BE2C (cell line): ENCODE measurements at regions not wholly inside any gene's neighbourhood (a gene's known extent, or its start where the extent isn't known, plus 50 kb on each side); places are given as distances from the start of the nearest gene placed in this dataset.
"Not testable (repeated sequence)": the region's sequence is repeated elsewhere in the genome, so short reads cannot be mapped to it uniquely, and the experiment has no call there.

ENCODE experiments used
- DNase-seq: peaks from one replicate; pipeline ENCODE4 v3.0.0-alpha.2; 2020
- H3K27me3 ChIP-seq: fragments of 250-450 bp; sonication (Bioruptor Pico); 2 replicates; pipeline ENCODE4 v1.5.1; 2020; ENCODE audit warnings: mild to moderate bottlenecking
- H3K36me3 ChIP-seq: fragments of 250-450 bp; sonication (Bioruptor Pico); 2 replicates; pipeline ENCODE4 v1.5.1; 2020; ENCODE audit warnings: mild to moderate bottlenecking
- H3K4me1 ChIP-seq: fragments of 250-450 bp; sonication (Bioruptor Pico); 2 replicates; pipeline ENCODE4 v1.5.1; 2020
- H3K4me3 ChIP-seq: 2 replicates; pipeline ENCODE4 v1.5.1; 2011; ENCODE audit warnings: low read depth, low read length
- H3K9me3 ChIP-seq: fragments of 250-450 bp; sonication (Bioruptor Pico); 2 replicates; pipeline ENCODE4 v1.5.1; 2020
- CTCF ChIP-seq: IDR thresholded peaks from 2 replicates; pipeline ENCODE4 v1.5.1; 2012; ENCODE audit warnings: mild to moderate bottlenecking, low read depth, low read length

DNA sequence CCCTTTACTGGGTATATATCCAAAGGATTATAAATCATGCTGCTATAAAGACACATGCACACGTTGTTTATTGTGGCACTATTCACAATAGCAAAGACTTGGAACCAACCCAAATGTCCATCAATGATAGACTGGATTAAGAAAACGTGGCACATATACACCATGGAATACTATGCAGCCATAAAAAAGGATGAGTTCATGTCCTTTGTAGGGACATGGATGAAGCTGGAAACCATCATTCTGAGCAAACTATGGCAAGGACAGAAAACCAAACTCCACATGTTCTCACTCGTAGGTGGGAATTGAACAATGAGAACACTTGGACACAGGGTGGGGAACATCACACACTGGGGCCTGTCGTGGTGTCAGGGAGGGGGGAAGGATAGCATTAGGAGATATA, 59.2 kb downstream of the CXorf49B start:
- not testable (repeated sequence) for H3K4me3 ChIP-seq, H3K4me1 ChIP-seq, H3K9me3 ChIP-seq, H3K27me3 ChIP-seq, DNase-seq, H3K36me3 ChIP-seq

GRCh38 chrX:71823391-71824057, 60.4 kb downstream of the CXorf49B start:
- Histone ChIP-seq H3K36me3 (no peaks in the 10 kb centered on the region), H3K27me3 (no peaks in the 10 kb centered on the region), H3K4me3 (no peak overlapping the region), H3K4me1 (no peaks in the 10 kb centered on the region), H3K9me3 (no peaks in the 10 kb centered on the region)
- no peak for DNase-seq
- no peak for TF ChIP-seq CTCF

DNA sequence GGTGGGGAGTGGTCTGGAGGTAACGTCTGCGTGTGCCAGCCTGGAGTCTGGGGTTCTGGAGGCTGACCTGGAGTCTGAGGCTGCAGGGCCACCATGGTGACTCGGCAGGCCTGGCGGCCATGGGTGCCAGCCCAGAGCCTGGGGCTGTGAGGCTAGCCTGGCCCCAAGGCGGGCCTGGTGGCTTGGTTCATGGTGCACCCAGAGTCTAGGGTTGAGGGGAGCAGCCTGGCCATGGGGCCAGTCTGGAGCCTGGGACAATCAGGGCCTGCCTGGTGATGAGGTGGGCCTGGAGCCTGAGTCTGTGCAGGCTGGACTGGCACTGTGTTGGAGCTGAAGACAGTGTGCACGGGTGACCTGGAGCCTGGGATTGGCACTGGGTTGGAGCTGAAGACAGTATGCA, 64.9 kb downstream of the CXorf49B start:
- Histone ChIP-seq H3K27me3 (no peaks in the 10 kb centered on the region), H3K36me3 (no peaks in the 10 kb centered on the region), H3K4me1 (no peaks in the 10 kb centered on the region), H3K4me3 (no peak overlapping the region), H3K9me3 (no peaks in the 10 kb centered on the region)
- TF ChIP-seq CTCF, result no peak
- no peak for DNase-seq

DNA sequence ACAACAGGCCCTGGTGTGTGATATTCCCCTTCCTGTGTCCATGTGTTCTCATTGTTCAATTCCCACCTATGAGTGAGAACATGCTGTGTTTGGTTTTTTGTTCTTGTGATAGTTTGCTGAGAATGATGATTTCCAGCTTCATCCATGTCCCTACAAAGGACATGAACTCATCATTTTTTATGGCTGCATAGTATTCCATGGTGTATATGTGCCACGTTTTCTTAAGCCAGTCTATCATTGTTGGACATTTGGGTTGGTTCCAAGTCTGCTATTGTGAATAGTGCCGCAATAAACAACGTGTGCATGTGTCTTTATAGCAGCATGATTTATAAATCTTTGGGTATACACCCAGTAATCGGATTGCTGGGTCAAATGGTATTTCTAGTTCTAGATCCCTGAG, 72.6 kb upstream of the NHSL2 start:
- H3K36me3 ChIP-seq, H3K4me3 ChIP-seq, H3K9me3 ChIP-seq, H3K27me3 ChIP-seq, DNase-seq, H3K4me1 ChIP-seq: not testable (repeated sequence)

- TF ChIP-seq CTCF, result no peak
- H3K4me3 ChIP-seq, result no peak overlapping the region
- no peaks in the 10 kb centered on the region for H3K36me3 ChIP-seq
- H3K9me3 ChIP-seq, result no peaks in the 10 kb centered on the region
- H3K27me3 ChIP-seq, result no peaks in the 10 kb centered on the region
- DNase-seq, result no peak
- H3K4me1 ChIP-seq, result no peaks in the 10 kb centered on the region
Observed at GRCh38 chrX:71846429-71846828, 64.2 kb upstream of the NHSL2 start.

DNA sequence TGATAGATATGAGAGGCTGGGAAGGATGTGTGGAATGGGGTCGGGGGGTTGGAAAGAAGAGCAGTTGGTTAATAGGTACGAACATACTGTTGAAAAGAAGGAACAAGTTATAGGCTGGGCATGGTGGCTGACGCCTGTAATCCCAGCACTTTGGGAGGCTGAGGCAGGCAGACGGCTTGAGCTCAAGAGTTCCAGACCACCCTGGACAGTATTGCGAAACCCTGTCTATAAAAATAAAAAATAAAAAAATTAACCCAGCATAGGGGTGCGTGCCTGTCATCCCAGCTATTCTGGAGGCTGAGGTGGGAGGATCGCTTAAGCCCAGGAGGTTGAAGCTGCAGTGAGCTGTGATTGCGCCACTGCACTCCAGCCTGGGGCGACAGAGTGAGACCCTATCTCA, 58.5 kb upstream of the NHSL2 start:
- H3K4me1 ChIP-seq, result no peaks in the 10 kb centered on the region
- no peak overlapping the region for H3K4me3 ChIP-seq
- no peaks in the 10 kb centered on the region for H3K36me3 ChIP-seq
- no peaks in the 10 kb centered on the region for H3K9me3 ChIP-seq
- no peak for TF ChIP-seq CTCF
- no peak for DNase-seq
- no peaks in the 10 kb centered on the region for H3K27me3 ChIP-seq

DNA sequence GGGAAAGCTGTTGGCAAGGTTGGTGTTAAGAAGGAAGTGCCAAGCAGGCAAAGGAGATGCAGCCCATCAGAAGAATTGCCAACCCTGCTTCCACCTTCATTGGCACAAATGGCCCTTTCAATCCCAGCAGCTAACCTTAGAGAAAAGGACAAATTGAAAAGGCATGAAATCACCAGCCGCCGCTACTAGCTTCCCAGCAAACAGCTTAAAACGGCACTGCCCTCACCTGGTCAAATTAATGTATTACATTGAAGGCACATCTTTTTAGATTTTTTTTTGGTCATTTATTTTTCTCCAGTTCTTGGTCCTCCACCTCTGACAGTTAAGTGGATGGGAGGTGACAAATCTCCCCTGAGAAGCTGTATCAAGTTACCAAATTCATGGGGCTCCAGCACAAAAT, 51.0 kb upstream of the NHSL2 start:
- DNase-seq, result peak; percentile 54

More for the DNA sequence above, 51.0 kb upstream of the NHSL2 start:
- Histone ChIP-seq H3K4me3 (no peak overlapping the region), H3K9me3 (no peaks in the 10 kb centered on the region), H3K4me1 (no peaks in the 10 kb centered on the region), H3K36me3 (no peaks in the 10 kb centered on the region), H3K27me3 (peaks cover 1% of the 10 kb centered on the region)
- TF ChIP-seq CTCF, result peak; percentile 59
